HG02852 (cell line): ENCODE measurements at regions not wholly inside any gene's neighbourhood (a gene's known extent, or its start where the extent isn't known, plus 50 kb on each side); places are given as distances from the start of the nearest gene placed in this dataset.

Experiments used
- ATAC-seq: cut with Tn5 transposase; IDR thresholded peaks from one replicate; pipeline ENCODE4 v1.9.1; 2021; ENCODE audit warnings: mild to moderate bottlenecking, moderate library complexity; ENCODE audit not compliant: unreplicated experiment

DNA sequence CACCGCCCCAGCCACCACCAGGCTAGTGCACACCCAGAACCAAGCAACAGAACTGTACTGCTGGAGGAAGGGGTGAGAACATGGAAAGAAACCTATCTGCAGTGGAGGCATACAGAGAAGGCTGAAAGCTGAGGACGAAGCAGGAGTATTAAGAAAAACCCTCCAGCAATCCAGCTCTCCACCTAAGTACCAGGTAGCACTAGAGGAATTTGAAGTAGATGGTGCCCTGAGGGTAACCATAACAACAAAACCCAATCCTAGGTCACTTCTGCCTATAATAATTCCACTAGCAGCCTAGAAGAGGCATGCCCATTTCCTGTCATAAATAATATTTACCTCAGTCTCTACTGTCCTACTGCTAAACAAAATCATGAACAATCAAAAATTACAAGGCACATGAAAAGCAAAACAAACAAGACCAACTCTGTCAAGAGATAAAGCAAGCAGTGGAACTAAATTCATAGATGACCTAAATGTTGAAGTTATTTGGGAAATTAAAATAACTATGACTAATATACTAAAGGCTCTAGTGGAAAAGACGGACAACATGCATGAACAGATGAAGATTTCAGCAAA, 51.1 kb downstream of the HYCC1 start:
- ATAC-seq: no peak

DNA sequence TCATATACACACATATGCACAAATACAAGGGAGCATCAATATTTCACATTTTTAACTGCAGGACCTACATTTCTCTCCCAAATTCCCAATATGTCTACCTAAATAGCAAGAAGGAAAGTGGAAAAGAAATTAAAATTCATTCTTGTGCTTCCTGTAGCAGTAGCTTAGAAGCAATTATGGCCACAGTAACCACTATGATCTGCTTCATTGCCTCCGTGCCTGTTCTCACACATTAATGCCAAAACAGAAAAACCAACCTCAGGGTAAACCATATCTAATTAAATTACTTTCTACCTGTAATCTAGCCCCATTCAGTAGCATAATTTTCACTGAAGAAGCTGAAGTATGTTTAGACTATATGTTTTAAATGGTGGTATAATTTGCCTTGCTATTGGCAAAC, 55.2 kb downstream of the HYCC1 start:
- no peak for ATAC-seq

DNA sequence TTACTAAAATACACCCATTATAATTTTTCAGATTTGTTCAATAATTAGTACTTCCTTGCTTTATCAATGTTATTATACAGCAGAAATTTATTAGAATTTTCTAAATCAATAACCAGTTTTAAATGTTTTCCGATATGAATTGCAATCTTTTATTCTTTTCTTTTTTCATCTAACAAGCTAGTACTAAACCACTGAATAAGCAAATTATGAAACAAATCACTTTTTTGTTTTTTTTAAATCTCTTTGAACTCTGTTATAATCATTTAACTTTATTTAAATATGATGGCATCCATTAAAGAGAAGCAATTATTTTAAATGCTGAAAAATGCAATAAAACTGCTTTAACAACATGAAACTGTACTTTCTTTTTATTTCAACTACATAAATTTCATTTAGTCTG, 59.7 kb downstream of the HYCC1 start:
- no peak for ATAC-seq

DNA sequence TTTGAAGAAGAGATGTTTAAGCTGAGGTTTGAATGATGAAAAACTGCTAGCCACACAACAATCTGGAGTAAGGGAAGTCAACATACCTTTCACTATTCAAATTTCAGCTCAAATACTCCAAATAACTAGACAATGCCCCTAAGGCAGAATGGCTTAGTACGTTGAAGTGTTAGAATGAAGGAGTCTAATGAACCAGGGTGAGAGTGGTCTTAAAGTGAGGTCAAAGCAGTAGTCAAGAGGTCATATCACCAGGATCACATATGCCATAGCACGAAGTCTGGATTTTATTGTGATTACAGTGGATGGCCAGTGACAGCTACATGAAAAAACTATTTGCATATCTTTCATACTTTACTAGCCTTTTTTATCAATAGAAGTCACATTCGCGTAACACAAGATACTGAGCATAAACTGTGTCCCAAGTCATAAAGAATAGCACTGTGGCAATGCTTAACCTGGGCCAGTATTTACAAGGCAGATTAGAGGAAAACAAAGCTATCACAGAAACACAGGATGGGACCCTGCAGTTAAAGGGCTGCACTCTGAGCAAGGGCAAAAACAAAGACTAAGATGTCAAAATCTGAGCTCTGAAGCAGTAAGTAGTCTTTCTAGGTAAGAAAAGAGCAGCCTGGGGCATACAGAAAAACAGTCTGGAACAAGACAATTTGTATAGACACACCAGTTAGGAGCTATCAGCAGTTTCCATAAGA, 61.5 kb downstream of the HYCC1 start:
- ATAC-seq: no peak

DNA sequence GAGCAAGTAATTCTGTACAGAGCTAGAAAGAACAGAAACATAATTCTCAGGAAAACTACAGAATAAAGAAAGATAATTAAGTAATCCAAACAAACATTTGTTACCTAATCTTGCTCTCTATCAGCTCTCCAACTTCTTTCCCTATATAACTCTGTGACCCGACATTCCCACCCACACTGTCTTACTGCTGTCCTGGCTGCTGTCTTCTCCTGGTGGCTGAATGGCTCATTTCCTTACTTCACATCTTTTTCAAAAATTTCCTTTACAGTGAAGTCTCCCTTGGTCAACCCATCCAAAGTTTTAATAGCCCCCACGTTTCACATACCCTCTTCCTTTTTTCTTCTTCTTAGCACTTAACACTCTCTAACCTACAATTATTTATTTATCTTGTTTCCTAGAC, 64.0 kb downstream of the HYCC1 start:
- no peak for ATAC-seq

DNA sequence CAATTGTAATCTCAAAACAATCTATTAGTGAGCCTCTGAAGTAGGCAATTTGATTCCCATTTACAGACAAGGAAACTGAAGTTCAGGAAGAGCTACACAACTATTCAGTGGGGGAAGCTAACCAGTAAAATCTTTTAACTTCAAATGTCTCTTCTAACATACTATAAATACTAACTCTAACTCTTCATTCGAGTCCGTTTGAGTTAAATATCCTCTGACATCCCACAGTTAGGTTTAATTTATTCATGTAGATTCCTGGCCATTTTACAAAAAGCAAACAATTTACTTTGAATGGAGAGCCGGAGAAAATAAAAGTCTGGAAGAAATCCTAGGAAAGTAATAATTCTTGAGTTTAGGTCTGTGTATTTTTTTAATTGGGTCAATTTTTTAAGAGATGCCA, 64.7 kb downstream of the HYCC1 start:
- ATAC-seq: no peak

DNA sequence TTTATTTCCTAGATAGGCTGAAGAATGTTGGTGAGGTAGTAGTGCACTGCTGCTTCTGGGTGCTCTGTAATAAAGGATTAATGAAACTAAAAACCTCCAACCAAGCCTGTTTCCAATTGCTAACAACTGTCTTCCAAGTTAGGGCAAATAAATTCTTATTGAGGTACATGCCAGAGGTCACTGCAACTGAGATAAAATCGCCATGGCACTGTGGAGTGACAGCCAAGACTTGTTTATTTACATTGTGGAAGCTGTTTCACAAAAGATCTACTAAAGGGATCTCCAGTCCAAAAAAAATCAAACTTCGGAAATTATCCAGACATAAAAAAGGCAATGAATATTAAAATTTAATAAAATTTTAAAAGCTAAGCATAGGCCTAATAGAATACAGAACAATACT, 65.2 kb downstream of the HYCC1 start:
- ATAC-seq: no peak

DNA sequence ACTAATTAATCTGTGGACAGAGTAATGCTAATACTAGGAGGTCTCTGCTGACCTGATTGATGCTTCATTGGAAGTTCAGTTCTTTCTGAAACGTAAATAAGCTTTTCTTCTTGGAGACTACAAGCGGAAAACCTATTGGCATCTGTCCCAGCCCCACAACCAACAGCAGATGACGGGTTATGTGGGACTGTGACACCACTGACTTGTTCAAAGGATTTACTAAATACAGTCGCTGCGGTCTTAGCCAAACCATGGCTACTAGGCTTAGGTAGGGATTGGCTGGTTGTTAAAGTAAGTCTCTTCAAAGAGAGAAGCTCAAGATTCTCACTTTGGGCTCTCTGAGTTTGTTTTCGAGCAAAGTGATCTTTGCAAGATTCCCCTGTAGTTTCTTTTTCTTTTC, 68.3 kb downstream of the HYCC1 start:
- ATAC-seq: no peak

DNA sequence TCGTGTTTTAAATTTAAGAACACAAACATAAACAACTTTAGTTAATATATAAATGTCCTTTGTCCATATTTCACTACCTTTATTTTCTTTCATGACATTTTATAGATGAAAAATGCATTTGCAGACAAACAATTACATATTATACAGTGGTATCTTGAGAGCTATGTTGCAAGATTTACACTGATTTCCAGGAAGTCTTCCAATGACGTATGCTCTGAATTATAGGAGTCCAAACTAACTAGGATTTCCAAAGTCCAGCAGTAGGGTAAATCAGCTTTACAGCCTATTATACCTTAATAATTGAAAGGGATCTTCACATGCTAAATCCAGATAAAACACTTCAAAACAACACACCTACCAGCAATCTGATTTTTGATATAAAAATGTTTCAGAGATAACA, 69.4 kb downstream of the HYCC1 start:
- ATAC-seq: no peak

DNA sequence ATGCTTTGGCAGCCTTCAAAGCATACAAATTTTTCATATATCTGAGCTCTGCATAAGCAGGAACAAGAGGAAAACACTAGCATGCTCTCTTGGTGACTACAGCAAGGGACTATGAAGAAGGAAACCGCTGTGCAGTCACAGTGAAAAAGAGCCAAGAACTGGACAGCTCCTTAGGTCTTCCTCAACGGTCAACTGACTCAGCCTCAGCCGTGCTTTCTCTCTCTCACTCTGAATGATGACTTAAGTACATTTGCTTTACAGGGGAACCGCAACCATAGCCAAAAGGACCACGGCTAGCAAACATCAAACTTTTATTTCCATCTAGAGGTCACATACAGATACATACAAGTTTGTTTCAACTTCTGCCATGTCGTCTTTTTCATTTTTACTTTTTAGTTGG, 69.9 kb downstream of the HYCC1 start:
- ATAC-seq: no peak

DNA sequence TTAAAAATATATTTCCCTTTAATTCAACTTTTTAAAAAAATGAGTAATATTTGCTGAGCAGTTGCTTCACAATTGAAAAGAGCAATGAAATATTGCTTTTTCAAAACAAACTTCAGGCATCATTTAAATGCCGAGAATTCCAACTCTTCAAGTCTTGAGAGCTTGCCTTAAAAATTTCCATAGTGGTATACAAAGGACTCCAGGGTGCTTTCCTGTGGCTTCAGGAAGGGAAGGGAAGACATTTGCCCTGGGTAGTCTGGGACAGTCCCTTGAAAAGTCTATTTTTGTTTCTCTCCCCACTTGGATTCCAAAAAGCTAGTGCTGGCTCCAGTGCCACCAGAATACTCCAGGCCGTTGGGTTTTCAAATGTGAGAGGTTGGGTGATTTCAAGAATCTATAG, 71.7 kb downstream of the HYCC1 start:
- ATAC-seq: no peak

DNA sequence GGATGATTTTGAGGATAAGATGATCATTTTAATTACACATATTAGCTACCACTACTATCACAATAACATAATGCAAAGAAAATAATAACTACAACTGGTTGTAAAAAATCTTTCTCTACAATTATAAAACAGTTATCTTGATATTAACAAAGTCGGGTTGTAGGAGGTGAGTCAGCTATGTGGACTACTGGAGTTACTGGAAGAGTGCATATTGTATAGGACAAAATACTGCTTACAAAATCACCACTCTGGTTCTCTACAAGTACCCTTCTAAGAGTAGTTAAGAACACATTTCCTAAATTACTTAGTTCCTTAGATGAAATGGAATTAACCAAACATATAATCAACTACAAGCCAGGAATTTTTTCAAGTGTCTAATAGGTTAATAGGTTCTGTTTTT, 74.1 kb downstream of the HYCC1 start:
- ATAC-seq: no peak

DNA sequence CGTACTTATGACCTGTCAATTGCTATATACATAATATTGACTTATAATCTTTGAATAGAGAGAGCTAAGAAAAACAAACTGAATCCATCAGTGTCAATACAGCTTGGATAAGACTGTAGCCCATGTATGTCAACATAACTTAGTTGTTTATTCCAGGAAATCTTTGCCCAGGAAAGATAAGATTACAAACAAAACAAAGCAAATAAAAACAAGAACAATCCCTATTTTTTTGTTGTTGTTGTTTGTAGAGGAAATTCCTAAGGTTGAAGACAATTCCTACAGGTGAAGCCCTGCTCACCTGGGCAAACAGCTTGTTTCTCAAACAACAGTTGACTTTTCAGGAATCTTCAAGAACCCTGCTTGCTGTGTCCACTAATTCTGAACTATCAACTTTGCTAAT, 76.0 kb downstream of the HYCC1 start:
- ATAC-seq: no peak

DNA sequence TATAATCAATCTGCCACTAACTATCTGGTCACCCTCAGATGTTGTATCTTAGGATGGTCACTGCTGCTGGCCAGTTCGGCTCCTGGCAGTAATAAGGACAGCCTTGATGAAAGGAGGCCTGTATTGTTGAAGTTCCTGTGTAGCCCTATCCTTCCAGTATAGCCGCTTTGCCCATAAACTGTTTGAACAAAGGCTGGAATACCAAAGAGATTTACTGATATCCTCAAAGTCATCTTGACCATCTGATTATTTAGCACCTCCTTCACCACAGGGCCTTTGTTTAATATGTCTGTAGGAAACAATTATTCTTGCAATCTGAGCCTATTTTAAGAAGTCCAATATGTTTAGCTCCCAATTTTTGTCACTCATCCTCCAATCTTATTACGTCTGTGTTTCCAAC, 77.7 kb downstream of the HYCC1 start:
- ATAC-seq: no peak

DNA sequence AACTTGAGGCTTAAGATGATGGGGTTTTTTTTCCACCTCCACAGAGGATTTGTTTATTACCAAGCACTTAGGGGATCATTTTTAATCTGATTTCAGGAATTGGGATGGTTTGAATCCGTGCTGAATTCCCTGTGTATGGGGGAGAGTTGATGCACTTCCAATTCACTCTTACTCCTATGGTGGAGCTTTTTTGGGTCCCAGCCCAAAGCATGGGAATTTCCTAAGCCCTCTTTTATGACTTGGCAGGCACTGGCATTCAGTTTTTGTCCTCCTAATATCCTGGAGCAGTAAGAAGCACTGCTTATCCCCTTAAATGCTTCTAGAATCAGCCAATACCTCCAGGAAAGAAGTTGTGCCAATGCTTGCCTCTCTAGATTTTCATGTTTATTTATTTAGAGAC, 78.7 kb downstream of the HYCC1 start:
- ATAC-seq: no peak

DNA sequence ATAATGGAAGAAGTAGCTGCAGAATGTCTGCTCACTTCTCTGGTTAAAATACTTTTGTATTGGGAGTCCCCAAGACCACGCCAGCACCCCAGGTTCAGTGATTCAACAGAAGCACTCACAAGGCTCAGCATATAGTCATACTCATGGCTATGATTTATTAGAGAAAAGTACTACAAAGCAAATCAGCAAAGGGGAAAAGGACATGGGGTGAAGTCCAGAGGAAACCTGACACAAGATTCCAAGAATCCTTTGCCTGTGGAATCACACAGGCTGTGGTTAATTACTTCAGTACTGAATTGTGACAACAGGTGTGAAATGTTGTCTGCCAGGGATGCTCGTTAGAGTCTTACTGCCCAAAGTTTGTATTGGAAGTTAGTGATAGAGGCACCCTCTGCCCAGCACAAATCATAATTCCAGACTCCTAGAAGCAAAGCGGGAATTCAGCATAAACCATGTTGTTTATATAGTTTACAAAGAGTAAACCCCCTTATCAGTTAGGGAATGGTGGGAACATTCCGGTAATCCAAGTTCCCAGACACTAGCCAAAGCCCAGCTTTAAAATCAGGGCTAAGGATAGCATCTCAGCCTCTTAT, 79.4 kb downstream of the HYCC1 start:
- no peak for ATAC-seq

DNA sequence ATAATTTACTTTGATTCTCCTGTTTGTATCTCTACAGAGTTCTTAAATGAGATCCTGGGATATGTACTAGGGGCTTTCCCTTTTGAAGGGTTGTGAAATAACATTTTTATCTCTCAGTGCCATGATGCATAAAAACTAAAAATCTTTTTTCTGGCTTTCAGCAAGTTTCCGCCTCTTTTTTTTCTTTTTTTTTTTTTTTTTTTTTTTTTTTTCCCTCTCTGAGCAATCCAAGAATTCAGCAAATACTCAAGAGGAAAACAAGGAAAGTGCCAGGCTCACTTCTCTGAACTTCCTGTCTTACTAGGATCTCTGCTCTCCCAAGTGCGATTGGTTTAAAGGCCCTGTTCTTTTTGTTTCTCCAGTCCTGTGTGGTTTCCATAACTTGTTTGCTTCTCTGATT, 79.9 kb downstream of the HYCC1 start:
- no peak for ATAC-seq

DNA sequence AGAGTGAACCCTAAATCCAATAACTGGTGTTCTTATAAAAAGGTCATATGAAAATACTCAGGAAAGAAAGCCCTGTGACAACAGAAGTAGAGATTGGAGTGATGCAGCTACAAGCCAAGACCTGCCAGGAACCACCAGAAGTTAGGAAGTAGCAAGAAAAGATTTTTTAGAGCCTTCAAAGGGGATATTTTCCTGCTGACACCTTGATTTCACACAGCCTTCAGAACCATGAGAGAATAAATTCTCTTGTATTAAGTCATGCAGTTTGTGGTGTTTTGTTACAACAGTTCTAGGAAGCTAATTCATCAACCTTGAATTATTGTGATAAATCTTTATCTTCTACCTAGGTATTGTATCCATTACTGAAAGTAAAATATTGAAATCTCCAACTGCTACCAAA, 81.0 kb downstream of the HYCC1 start:
- no peak for ATAC-seq

DNA sequence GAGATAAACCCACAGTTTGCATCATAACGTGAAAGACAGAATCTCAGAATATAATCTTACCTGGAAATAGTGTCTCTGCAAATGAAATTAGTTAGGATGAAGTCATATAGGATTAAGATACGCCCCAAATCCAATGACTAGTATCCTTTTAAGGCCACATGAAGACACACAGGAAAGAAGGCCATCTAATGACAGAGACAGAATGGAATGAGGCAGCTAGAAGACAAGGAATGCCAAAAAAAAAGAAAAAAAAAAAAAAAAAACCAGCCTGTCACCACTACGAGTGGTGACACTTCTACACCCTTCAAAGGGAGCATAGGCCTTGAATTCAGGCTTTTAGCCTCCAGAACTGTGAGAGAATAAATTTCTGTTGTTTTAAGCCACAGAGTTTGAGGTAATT, 82.9 kb downstream of the HYCC1 start:
- no peak for ATAC-seq

DNA sequence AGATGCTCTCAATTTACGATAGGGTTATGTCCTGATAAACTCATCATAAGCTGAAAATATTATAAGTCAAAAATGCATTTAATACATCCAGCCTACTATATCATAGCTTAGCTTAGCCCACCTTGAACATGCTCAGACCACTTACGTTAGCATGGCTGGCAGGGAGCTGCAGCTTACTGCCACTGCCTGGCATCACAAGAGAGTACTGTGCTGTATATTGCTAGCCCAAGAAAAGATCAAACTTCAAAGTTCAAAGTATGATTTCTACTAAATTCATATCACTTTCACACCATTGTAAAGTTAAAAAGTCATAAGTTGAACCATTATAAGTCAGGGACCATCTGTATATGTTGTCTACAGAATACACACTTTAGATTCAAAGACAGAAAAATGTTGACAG, 91.6 kb downstream of the HYCC1 start:
- no peak for ATAC-seq

DNA sequence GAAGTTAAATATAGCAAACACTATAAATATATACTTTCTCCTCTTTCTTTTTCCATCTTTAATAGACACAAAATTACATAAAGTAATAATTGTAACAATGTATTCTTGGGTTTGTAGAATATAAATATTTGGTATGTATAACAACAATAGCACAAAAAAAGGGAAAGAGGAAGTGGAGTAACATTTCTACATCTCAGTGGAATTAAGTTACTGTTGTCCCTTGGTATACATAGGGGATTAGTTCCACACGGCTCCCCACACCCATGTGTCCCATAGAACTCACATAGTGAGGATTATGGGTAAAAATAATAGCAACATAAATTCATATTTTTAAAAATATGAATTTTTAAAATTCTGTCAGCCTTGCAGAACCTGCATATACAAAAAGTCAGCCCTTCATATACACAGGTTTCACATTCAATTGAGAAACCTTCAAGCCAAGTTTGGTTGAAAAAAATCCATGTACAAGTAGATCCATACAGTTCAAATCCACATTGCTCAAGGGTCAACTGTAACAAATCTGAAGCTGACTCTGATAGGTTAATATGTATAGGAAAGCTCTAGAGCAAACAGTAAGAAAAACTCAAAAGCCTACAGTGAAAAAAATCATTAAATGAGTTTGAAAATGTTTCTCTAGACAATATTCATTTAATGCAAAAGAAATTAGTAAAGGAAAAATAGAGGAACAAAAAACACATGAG, 92.4 kb downstream of the HYCC1 start:
- no peak for ATAC-seq

DNA sequence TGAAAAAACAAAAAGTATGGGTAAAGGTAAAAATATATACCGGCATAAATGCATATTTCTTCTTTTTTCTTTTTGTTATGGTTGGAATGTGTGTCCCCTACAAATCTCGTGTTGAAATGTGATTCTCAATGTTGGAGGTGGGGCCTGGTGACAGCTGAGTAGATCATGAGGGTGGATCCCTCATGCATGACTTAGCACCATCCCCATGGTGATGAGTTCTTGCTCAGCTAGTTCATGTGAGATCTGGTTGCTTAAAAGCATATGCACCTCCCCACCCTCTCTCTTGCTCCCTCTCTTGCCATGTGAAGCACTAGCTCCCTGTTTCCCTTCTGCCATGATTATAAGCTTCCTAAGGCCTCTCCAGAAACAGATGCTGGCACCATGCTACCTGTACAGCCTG, 93.3 kb downstream of the HYCC1 start:
- no peak for ATAC-seq
